ENCODE measurements at regions not wholly inside any gene's neighbourhood (a gene's known extent, or its start where the extent isn't known, plus 50 kb on each side); places are given as distances from the start of the nearest gene placed in this dataset.

DNA sequence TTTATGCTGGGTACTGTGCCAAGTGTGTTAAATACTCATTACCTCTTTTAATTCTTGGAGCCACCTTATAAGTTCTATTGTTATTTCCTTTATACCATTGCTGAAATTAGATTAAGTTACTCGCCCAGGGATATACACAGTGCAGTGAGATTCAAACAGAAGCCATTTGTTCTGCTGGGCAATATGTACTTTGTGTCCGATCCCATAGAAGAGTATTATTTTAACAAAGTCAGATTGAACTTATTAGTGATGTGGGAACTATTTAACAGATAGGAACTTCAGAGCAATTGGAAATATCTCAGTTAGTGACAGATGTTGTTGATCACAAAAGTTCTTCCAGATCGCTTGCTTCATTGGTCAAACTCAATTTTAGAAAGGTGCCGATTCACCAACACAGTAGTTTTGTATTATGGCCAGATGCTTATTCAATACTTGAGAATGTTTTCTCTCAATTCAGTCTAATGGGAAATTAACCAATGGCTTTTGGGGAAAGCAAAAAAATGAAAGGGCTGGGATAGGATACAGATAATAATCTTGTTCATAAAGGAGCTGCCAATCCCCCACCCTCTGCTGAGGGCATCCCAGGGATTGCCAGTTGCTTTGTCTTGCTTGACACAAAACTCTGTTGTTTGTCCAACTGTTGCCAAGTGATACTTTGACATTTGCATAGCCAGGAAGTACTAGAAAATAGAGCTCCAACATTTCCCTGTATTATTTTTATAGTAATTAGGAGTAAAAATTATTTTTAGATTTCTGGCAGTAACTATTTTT is 94.8 kb upstream of the SEMA6A start:
- 70% methylated on average over 4 of the region's 4 CpGs for WGBS (ENCODE audit: insufficient coverage, insufficient replicate concordance, low lambda C conversion rate, missing lambda C conversion rate)
- TF ChIP-seq FOXK2 (IDR thresholded peaks at IDR 0.05) (no peak), GABPA (IDR thresholded peaks at IDR 0.05; ENCODE audit: low read depth) (no peak), BCL11A (IDR thresholded peaks at IDR 0.05; ENCODE audit: low read depth, low read length) (no peak), SIN3A (IDR thresholded peaks at IDR 0.05; ENCODE audit: low read depth, low read length) (no peak), IKZF2 (IDR thresholded peaks at IDR 0.05) (0 out of 4 replicates have a peak, but pooled peaks of 1 of the 2 experiments have one; percentile 15), ZNF24 (IDR thresholded peaks at IDR 0.05) (no peak), SMAD5 (IDR thresholded peaks at IDR 0.05; ENCODE audit: low read depth) (no peak), CREB1 (IDR thresholded peaks at IDR 0.05; ENCODE audit: low read depth) (no peak), NFYB (IDR thresholded peaks at IDR 0.05; ENCODE audit: insufficient read depth, low read depth, low read length) (no peak), RB1 (IDR thresholded peaks at IDR 0.05; ENCODE audit: borderline replicate concordance) (no peak), CBX3 (IDR thresholded peaks at IDR 0.05; ENCODE audit: borderline replicate concordance, low read depth) (no peak), ZNF274 (IDR thresholded peaks at IDR 0.05; ENCODE audit: insufficient read depth, insufficient read length) (no peak), HDGF (IDR thresholded peaks at IDR 0.05) (no peak), BMI1 (IDR thresholded peaks at IDR 0.05; ENCODE audit: borderline replicate concordance) (0 out of 2 replicates have a peak, but pooled peaks have one; percentile 13), EP300 (IDR thresholded peaks at IDR 0.05; ENCODE audit: borderline replicate concordance in 1 of 2, control insufficient read depth in 1 of 2, low read depth in 2 of 2, low read length in 2 of 2) (no peak)
- TF ChIP-seq, protein P1, sequence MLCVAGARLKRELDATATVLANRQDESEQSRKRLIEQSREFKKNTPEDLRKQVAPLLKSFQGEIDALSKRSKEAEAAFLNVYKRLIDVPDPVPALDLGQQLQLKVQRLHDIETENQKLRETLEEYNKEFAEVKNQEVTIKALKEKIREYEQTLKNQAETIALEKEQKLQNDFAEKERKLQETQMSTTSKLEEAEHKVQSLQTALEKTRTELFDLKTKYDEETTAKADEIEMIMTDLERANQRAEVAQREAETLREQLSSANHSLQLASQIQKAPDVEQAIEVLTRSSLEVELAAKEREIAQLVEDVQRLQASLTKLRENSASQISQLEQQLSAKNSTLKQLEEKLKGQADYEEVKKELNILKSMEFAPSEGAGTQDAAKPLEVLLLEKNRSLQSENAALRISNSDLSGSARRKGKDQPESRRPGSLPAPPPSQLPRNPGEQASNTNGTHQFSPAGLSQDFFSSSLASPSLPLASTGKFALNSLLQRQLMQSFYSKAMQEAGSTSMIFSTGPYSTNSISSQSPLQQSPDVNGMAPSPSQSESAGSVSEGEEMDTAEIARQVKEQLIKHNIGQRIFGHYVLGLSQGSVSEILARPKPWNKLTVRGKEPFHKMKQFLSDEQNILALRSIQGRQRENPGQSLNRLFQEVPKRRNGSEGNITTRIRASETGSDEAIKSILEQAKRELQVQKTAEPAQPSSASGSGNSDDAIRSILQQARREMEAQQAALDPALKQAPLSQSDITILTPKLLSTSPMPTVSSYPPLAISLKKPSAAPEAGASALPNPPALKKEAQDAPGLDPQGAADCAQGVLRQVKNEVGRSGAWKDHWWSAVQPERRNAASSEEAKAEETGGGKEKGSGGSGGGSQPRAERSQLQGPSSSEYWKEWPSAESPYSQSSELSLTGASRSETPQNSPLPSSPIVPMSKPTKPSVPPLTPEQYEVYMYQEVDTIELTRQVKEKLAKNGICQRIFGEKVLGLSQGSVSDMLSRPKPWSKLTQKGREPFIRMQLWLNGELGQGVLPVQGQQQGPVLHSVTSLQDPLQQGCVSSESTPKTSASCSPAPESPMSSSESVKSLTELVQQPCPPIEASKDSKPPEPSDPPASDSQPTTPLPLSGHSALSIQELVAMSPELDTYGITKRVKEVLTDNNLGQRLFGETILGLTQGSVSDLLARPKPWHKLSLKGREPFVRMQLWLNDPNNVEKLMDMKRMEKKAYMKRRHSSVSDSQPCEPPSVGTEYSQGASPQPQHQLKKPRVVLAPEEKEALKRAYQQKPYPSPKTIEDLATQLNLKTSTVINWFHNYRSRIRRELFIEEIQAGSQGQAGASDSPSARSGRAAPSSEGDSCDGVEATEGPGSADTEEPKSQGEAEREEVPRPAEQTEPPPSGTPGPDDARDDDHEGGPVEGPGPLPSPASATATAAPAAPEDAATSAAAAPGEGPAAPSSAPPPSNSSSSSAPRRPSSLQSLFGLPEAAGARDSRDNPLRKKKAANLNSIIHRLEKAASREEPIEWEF (IDR thresholded peaks at IDR 0.05; ENCODE audit: insufficient replicate concordance, low read depth, low read length) = no peak
- TF ChIP-seq, protein P2, sequence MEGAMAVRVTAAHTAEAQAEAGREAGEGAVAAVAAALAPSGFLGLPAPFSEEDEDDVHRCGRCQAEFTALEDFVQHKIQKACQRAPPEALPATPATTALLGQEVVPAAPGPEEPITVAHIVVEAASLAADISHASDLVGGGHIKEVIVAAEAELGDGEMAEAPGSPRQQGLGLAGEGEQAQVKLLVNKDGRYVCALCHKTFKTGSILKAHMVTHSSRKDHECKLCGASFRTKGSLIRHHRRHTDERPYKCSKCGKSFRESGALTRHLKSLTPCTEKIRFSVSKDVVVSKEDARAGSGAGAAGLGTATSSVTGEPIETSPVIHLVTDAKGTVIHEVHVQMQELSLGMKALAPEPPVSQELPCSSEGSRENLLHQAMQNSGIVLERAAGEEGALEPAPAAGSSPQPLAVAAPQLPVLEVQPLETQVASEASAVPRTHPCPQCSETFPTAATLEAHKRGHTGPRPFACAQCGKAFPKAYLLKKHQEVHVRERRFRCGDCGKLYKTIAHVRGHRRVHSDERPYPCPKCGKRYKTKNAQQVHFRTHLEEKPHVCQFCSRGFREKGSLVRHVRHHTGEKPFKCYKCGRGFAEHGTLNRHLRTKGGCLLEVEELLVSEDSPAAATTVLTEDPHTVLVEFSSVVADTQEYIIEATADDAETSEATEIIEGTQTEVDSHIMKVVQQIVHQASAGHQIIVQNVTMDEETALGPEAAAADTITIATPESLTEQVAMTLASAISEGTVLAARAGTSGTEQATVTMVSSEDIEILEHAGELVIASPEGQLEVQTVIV (IDR thresholded peaks at IDR 0.05; ENCODE audit: borderline replicate concordance, partially characterized antibody) = no peak
- Histone ChIP-seq H3K9me3 (replicated peaks; ENCODE audit: control insufficient read depth, insufficient read depth, low read length) (peaks cover 5% of the 10 kb centered on the region; the same call in 2 of the 3 replicates), H3K79me2 (ENCODE audit: control insufficient read depth, insufficient read depth, low read length) (no peaks in the 10 kb centered on the region), H3K27ac (ENCODE audit: control insufficient read depth, insufficient read depth) (no peak overlapping the region), H4K20me1 (ENCODE audit: control insufficient read depth, insufficient read depth) (no peaks in the 10 kb centered on the region), H3K36me3 (ENCODE audit: control insufficient read depth in 2 of 2, insufficient read depth in 2 of 2, low read length in 1 of 2) (no peaks in the 10 kb centered on the region), H3K9ac (ENCODE audit: control insufficient read depth, insufficient read depth, low read length) (no peak overlapping the region), H3K4me3 (no peak overlapping the region), H2AFZ (ENCODE audit: control insufficient read depth, low read depth, low read length) (no peak overlapping the region), H3K4me1 (ENCODE audit: control insufficient read depth, insufficient read depth, low read length) (peaks cover 40% of the 10 kb centered on the region), H3K4me2 (ENCODE audit: control insufficient read depth, insufficient read depth) (no peak overlapping the region), H3K27me3 (replicated peaks in 1 of 2; ENCODE audit: control insufficient read depth in 2 of 2, insufficient read depth in 2 of 2, low read length in 1 of 2) (no peaks in the 10 kb centered on the region)
- BruUV-seq (replicated peaks) = no TSS peak
- ChIA-PET POLR2A (interaction anchor here (0.6 to 6.9 kb wide), 6 partner anchors 10 to 92 kb away, joined by 3 to 49 read pairs (median 21); no protein-coding TSS in a partner anchor), CTCF (interaction anchor here (0.8 to 2.8 kb wide), 8 partner anchors 8 to 98 kb away, joined by 3 to 14 read pairs (median 4); no protein-coding TSS in a partner anchor), RAD21 (ENCODE audit: unreplicated experiment) (interaction anchor here (2.4 to 11.9 kb wide), 7 partner anchors 10 to 95 kb away, joined by 13 to 179 read pairs (median 98); partner anchors contain the start of gene SEMA6A), SMC1A (ENCODE audit: uncharacterized antibody, unreplicated experiment) (interaction anchor here (0.7 to 19.1 kb wide), 16 partner anchors 10 to 534 kb away, joined by 3 to 394 read pairs (median 14); partner anchors contain the start of gene SEMA6A)
- FAIRE-seq (no peak), ATAC-seq (no peak), DNase-seq (ENCODE audit: low read depth, low spot score) (no peak)
- intact Hi-C loops (cut with micrococcal nuclease; ENCODE audit: unreplicated experiment) (loop anchor here (5.0 kb wide), 1 partner anchor 38 kb away; no protein-coding TSS in a partner anchor), in situ Hi-C loops (cut with MboI) (no loop called here)

Measured in GM12878 (cell line).